K562 (cell line): ENCODE measurements at regions not wholly inside any gene's neighbourhood (a gene's known extent, or its start where the extent isn't known, plus 50 kb on each side); places are given as distances from the start of the nearest gene placed in this dataset.

Experiments used
- ATAC-seq: fragments of 200-7000 bp; cut with Tn5 transposase; 3 replicates; pipeline ENCODE4 v1.9.1; 2020; ENCODE audit warnings: moderate library complexity
- BruUV-seq: library from RNA; stranded (reverse); fragments of 400-500 nt; replicated peaks from 2 replicates; lab custom pipeline; 2021; lab: Mats Ljungman, UMichigan
- CTCF ChIA-PET: fragments of 300-600 bp; formaldehyde crosslinking; extraction: SDS; loops from one replicate; lab custom pipeline; 2021; ENCODE audit warnings: low intra/inter-chr PET ratio; lab: Yijun Ruan, JAX
- POLR2A ChIA-PET: fragments of 300-600, 350-650 bp; sonication (Branson Sonifier 250); formaldehyde crosslinking; extraction: SDS; loops from one replicate; lab custom pipeline; 2021; ENCODE audit warnings: antibody characterized with exemption, inconsistent platforms; lab: Yijun Ruan, JAX
- DNase-seq, 4 experiments: peaks; one replicate each; pipeline versions ENCODE4 v3.0.0 to v3.0.0-alpha.2; 2011 to 2018; ENCODE audit warnings: low spot score in 3 of 4, mixed read lengths in 3 of 4; ENCODE audit errors: extremely low read depth in 1 of 4
- FAIRE-seq: peaks from 2 replicates; lab custom pipeline; 2011; peaks lifted over from hg19 to GRCh38; lab: Jason Lieb, UNC
- H2AFZ ChIP-seq: 2 replicates; pipeline ENCODE4 v1.6.0; 2011; ENCODE audit warnings: low read depth, low read length, control low read depth, inconsistent platforms
- H3K27ac ChIP-seq: fragments of 200-600 bp; 3 replicates; pipeline ENCODE4 v1.8.0; 2011; ENCODE audit warnings: low read depth, mild to moderate bottlenecking, control low read depth, inconsistent platforms, low read length, moderate library complexity, mixed read lengths; ENCODE audit errors: extremely low read depth
- H3K27me3 ChIP-seq, 2 experiments: fragments of 300-600 bp in 1 of 2; 2 replicates in 1 of 2; 3 replicates in 1 of 2; pipeline versions ENCODE4 v1.6.0 to v1.8.0; 2011; ENCODE audit warnings: inconsistent platforms in 2 of 2, low read length in 2 of 2, mild to moderate bottlenecking in 1 of 2, mixed read lengths in 1 of 2, moderate library complexity in 1 of 2; ENCODE audit not compliant: control insufficient read depth in 2 of 2, insufficient read depth in 2 of 2
- H3K36me3 ChIP-seq: fragments of 300-600 bp; 3 replicates; pipeline ENCODE4 v1.8.0; 2011; ENCODE audit warnings: mild to moderate bottlenecking, low read length, inconsistent platforms; ENCODE audit not compliant: control insufficient read depth, insufficient read depth
- H3K4me1 ChIP-seq, 2 experiments: fragments of 200-600 bp in 1 of 2; replicated peaks in 1 of 2; 2 replicates in 1 of 2; 3 replicates in 1 of 2; pipeline versions ENCODE4 v1.5.1 to v1.8.0; 2011; ENCODE audit warnings: inconsistent platforms in 2 of 2, low read length in 2 of 2, mild to moderate bottlenecking in 1 of 2, mixed read lengths in 1 of 2, moderate library complexity in 1 of 2; ENCODE audit not compliant: control insufficient read depth in 2 of 2, insufficient read depth in 2 of 2
- H3K4me2 ChIP-seq: 2 replicates; pipeline ENCODE4 v1.6.1; 2011; ENCODE audit warnings: low read length, control low read depth, inconsistent platforms, mixed read lengths; ENCODE audit not compliant: insufficient read depth
- H3K4me3 ChIP-seq: fragments of 200-600 bp; sonication (generic), shearing (Covaris generic); 2 replicates; pipeline ENCODE4 v1.5.1; 2016; ENCODE audit warnings: control low read depth, inconsistent platforms
- H3K79me2 ChIP-seq: fragments of 200-600 bp; 3 replicates; pipeline ENCODE4 v1.8.0; 2011; ENCODE audit warnings: low read length, inconsistent platforms; ENCODE audit not compliant: control insufficient read depth, insufficient read depth
- H3K9ac ChIP-seq, 2 experiments: 2 replicates each; pipeline versions ENCODE4 v1.6.0 to v1.6.1; 2011; ENCODE audit warnings: low read depth in 2 of 2, low read length in 2 of 2, control low read depth in 1 of 2, inconsistent platforms in 1 of 2, mild to moderate bottlenecking in 1 of 2, mixed read lengths in 1 of 2; ENCODE audit not compliant: insufficient read depth in 1 of 2
- H3K9me1 ChIP-seq: one replicate; pipeline ENCODE4 v1.6.0; 2011; ENCODE audit warnings: inconsistent platforms, mild to moderate bottlenecking, low read length, moderate library complexity; ENCODE audit not compliant: control insufficient read depth, insufficient read depth
- H3K9me3 ChIP-seq: replicated peaks from 2 replicates; pipeline ENCODE4 v1.5.1; 2011; ENCODE audit warnings: low read depth, low read length, inconsistent platforms; ENCODE audit not compliant: control insufficient read depth, insufficient read depth
- H4K20me1 ChIP-seq: replicated peaks from 2 replicates; pipeline ENCODE4 v1.6.1; 2011; ENCODE audit warnings: low read length, inconsistent platforms, mixed read lengths; ENCODE audit not compliant: control insufficient read depth, insufficient read depth
- BHLHE40 ChIP-seq: IDR thresholded peaks from 2 replicates; pipeline ENCODE4 v1.6.1; 2011; ENCODE audit warnings: low read length, improper control_type of control experiment
- E2F4 ChIP-seq: sonication (generic); formaldehyde crosslinking; IDR thresholded peaks from 2 replicates; pipeline ENCODE4 v1.8.0; 2022; ENCODE audit warnings: mild to moderate bottlenecking, low read depth, missing genetic modification reagents
- PTTG1 ChIP-seq: fragments of 450-650 bp; IDR thresholded peaks from 2 replicates; pipeline ENCODE4 v1.6.1; 2016; ENCODE audit warnings: low read depth, mild to moderate bottlenecking, missing genetic modification characterization, missing compliant biosample characterization
- PURB ChIP-seq: sonication (generic); formaldehyde crosslinking; IDR thresholded peaks from 2 replicates; pipeline ENCODE4 v1.9.0; 2021; ENCODE audit warnings: low read depth, mild to moderate bottlenecking, missing genetic modification reagents
- TOE1 ChIP-seq, 2 experiments: fragments of 450-650 bp in 1 of 2; sonication (generic) in 1 of 2; formaldehyde crosslinking in 1 of 2; IDR thresholded peaks; 2 replicates each; pipeline versions ENCODE4 v1.7.1 to v1.8.0; 2016 to 2022; ENCODE audit warnings: borderline replicate concordance in 2 of 2, mild to moderate bottlenecking in 2 of 2, antibody characterized with exemption in 1 of 2, inconsistent platforms in 1 of 2, low read depth in 1 of 2, missing genetic modification reagents in 1 of 2, moderate library complexity in 1 of 2
- TRIM25 ChIP-seq: fragments of 450-650 bp; IDR thresholded peaks from 2 replicates; pipeline ENCODE4 v1.7.0; 2016; ENCODE audit warnings: borderline replicate concordance
- U2AF1 ChIP-seq: fragments of 200-400 bp; formaldehyde crosslinking; optimal IDR thresholded peaks from 2 replicates; pipeline ENCODE3; 2017; ENCODE audit warnings: mild to moderate bottlenecking, low read depth, low read length, moderate library complexity
- ZFPM2 ChIP-seq: fragments of 250-450 bp; sonication (Bioruptor Pico); IDR thresholded peaks from 2 replicates; pipeline ENCODE4 v1.5.1; 2022; ENCODE audit warnings: mild to moderate bottlenecking
- ZHX1 ChIP-seq: fragments of 150-350 bp; conservative IDR thresholded peaks from 2 replicates; pipeline ENCODE4 v1.6.1; 2014; ENCODE audit warnings: low read length
- ZNF23 ChIP-seq: fragments of 250-450 bp; sonication (Bioruptor Pico); IDR thresholded peaks from 2 replicates; pipeline ENCODE4 v1.4.0; 2020; ENCODE audit warnings: mild to moderate bottlenecking
- WGBS: fragments of 100-300 bp; shearing (Covaris generic); methylation state at CpG from one replicate; pipeline ENCODE4 v1.1.6; 2016; ENCODE audit warnings: low coverage, mixed read lengths; ENCODE audit not compliant: insufficient coverage; ENCODE audit errors: missing lambda C conversion rate; 5-methylcytosine and 5-hydroxymethylcytosine counted together
- in situ Hi-C: fragments of 300-500 bp; cut with MboI; formaldehyde crosslinking; loops from 4 replicates; pipeline ENCODE4 v1.15.0; 2018; ENCODE audit warnings: inconsistent platforms, mixed read lengths
- intact Hi-C: fragments of 100-400 bp; cut with micrococcal nuclease; formaldehyde crosslinking; loops from 2 replicates; pipeline ENCODE4 v1.14.2; 2022

GRCh38 chr6:71106276-71106675 lies 149.4 kb upstream of the B3GAT2 start:
- no peaks in the 10 kb centered on the region for H3K9me1 ChIP-seq
- H3K9me3 ChIP-seq = no peaks in the 10 kb centered on the region
- TF ChIP-seq ZNF23 (CRISPR knock-in tag) = no peak
- TF ChIP-seq, all 486 proteins: peak for 0
- Histone ChIP-seq H3K4me2 (no peak overlapping the region), H3K36me3 (no peaks in the 10 kb centered on the region), H3K79me2 (no peaks in the 10 kb centered on the region), H3K9ac (no peak overlapping the region), H3K4me1 (no peaks in the 10 kb centered on the region), H4K20me1 (no peaks in the 10 kb centered on the region), H3K27ac (no peak overlapping the region), H3K4me3 (no peak overlapping the region), H2AFZ (no peak overlapping the region), H3K27me3 (no peaks in the 10 kb centered on the region)
- FAIRE-seq (no peak), ATAC-seq (no peak), DNase-seq (no peak)
- intact Hi-C loops = no loop called here
- no TSS peak for BruUV-seq
- in situ Hi-C loops = no loop called here
- POLR2A ChIA-PET = no interaction called here
- 0% methylated on average over 3 of the region's 3 CpGs for WGBS
- CTCF ChIA-PET = no interaction called here

- Histone ChIP-seq H3K9me3 (no peaks in the 10 kb centered on the region), H3K4me1 (no peaks in the 10 kb centered on the region), H3K79me2 (no peaks in the 10 kb centered on the region), H3K27ac (no peak overlapping the region), H3K36me3 (no peaks in the 10 kb centered on the region), H3K4me3 (no peak overlapping the region), H3K9ac (no peak overlapping the region), H2AFZ (no peak overlapping the region), H4K20me1 (no peaks in the 10 kb centered on the region), H3K9me1 (no peaks in the 10 kb centered on the region), H3K4me2 (no peak overlapping the region), H3K27me3 (no peaks in the 10 kb centered on the region)
- ATAC-seq = no peak
- WGBS = 0% methylated on average over 6 of the region's 6 CpGs
- no peak for DNase-seq
- intact Hi-C loops (no loop called here), in situ Hi-C loops (no loop called here)
- no peak for FAIRE-seq
- ChIA-PET POLR2A (no interaction called here), CTCF (no interaction called here)
- no TSS peak for BruUV-seq
- no peak for TF ChIP-seq PURB (CRISPR knock-in tag)
- TF ChIP-seq TOE1 (IDR thresholded peaks at IDR 0.05; ENCODE audit: borderline replicate concordance) = no peak
- TF ChIP-seq TOE1 (CRISPR knock-in tag; IDR thresholded peaks at IDR 0.05; ENCODE audit: borderline replicate concordance, low read depth) = no peak
- TF ChIP-seq PTTG1 (tag) = no peak
- no peak for TF ChIP-seq ZFPM2 (CRISPR knock-in tag)
- no peak for TF ChIP-seq BHLHE40
- TF ChIP-seq E2F4 = no peak
- no peak for TF ChIP-seq TRIM25
- TF ChIP-seq ZHX1 = no peak
- TF ChIP-seq U2AF1 = no peak
Measured at GRCh38 chr6:71107911-71108420, 151.1 kb upstream of the B3GAT2 start.
